ENCODE measurements at regions not wholly inside any gene's neighbourhood (a gene's known extent, or its start where the extent isn't known, plus 50 kb on each side); places are given as distances from the start of the nearest gene placed in this dataset.

DNA sequence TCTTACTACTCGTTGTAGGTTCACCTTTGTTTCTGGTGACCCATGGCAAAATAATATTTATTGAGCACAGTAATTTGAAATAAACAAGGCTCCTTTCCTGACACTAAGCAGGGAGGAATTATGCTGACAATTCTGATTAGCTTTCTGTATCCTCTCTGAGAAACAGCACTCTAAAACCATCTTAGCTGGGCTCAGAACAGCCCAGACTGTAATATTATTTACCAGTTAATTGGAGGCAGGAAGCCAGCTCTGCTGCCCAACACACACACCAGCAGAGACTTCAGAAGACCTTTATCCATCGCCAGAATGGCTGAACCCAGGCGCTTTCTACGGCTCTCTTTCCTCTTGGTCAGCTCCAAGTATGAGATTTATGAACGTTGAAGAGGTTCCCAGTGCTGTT is 77.6 kb upstream of the FMN2 start:
- TF ChIP-seq POLR2A (IDR thresholded peaks at IDR 0.05) (no peak), EP300 (IDR thresholded peaks at IDR 0.05) (no peak)
- TF ChIP-seq, protein P1, sequence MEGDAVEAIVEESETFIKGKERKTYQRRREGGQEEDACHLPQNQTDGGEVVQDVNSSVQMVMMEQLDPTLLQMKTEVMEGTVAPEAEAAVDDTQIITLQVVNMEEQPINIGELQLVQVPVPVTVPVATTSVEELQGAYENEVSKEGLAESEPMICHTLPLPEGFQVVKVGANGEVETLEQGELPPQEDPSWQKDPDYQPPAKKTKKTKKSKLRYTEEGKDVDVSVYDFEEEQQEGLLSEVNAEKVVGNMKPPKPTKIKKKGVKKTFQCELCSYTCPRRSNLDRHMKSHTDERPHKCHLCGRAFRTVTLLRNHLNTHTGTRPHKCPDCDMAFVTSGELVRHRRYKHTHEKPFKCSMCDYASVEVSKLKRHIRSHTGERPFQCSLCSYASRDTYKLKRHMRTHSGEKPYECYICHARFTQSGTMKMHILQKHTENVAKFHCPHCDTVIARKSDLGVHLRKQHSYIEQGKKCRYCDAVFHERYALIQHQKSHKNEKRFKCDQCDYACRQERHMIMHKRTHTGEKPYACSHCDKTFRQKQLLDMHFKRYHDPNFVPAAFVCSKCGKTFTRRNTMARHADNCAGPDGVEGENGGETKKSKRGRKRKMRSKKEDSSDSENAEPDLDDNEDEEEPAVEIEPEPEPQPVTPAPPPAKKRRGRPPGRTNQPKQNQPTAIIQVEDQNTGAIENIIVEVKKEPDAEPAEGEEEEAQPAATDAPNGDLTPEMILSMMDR (IDR thresholded peaks at IDR 0.05), result no peak
